Thoracic aorta (tissue), 2 donors: ENCODE measurements at regions not wholly inside any gene's neighbourhood (a gene's known extent, or its start where the extent isn't known, plus 50 kb on each side); places are given as distances from the start of the nearest gene placed in this dataset.

Experiments used
- ATAC-seq: fragments of 150-250 bp; one replicate; pipeline ENCODE4 v1.8.0; 2017; ENCODE audit warnings: low read depth; ENCODE audit not compliant: insufficient number of reproducible peaks, low FRiP score
- DNase-seq: peaks from one replicate; pipeline ENCODE4 v3.0.0-alpha.2; 2020; ENCODE audit warnings: low spot score
- H3K27ac ChIP-seq, 2 donors: fragments of 200-600 bp; sonication (generic); 1 replicate in 1 of 2; 2 replicates in 1 of 2; pipeline ENCODE4 v1.5.1; 2016; ENCODE audit warnings: mild to moderate bottlenecking in 2 of 2, moderate library complexity in 2 of 2
- H3K27me3 ChIP-seq: fragments of 200-600 bp; sonication (generic); replicated peaks from 2 replicates; pipeline ENCODE4 v1.6.0; 2016; ENCODE audit warnings: mild to moderate bottlenecking; ENCODE audit not compliant: insufficient read depth
- H3K36me3 ChIP-seq: fragments of 200-600 bp; sonication (generic); one replicate; pipeline ENCODE4 v1.5.1; 2016
- H3K4me1 ChIP-seq, 2 donors: fragments of 200-600 bp; sonication (generic); 1 replicate in 1 of 2; 2 replicates in 1 of 2; pipeline versions ENCODE4 v1.5.1 to v1.6.0; 2016; ENCODE audit warnings: low read depth in 2 of 2, mild to moderate bottlenecking in 1 of 2; ENCODE audit not compliant: control insufficient read depth in 1 of 2
- H3K4me3 ChIP-seq: fragments of 200-600 bp; sonication (generic); 2 replicates; pipeline ENCODE4 v1.5.1; 2016; ENCODE audit warnings: mild to moderate bottlenecking
- H3K9me3 ChIP-seq: fragments of 200-600 bp; sonication (generic); 2 replicates; pipeline ENCODE4 v1.5.1; 2016
- CTCF ChIP-seq: fragments of 200-600 bp; sonication (generic); IDR thresholded peaks from one replicate; pipeline ENCODE4 v1.5.1; 2019; ENCODE audit warnings: antibody characterized with exemption

DNA sequence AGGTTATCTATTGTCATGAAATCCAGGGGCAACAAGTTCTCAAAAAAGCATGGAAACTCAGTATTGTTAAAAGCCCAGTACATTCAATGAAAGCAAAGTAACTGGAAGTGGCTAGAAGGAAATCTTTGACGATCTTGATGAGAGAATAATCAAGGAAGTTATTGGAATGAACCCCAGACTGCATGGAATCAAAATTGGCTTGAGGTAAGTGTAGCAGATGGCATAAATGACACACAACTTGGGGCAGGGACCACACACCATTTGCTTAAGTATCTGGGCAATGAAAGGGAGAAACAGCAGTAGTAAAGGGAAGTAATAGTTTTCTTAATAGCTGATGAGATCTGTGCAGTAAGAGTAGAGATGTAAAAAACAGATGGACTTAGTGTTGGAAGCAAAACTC is 238.0 kb downstream of the HS3ST3A1 start:
- Histone ChIP-seq H3K27ac (no peak overlapping the region), H3K4me3 (no peak overlapping the region), H3K9me3 (no peaks in the 10 kb centered on the region), H3K36me3 (no peaks in the 10 kb centered on the region), H3K27me3 (no peaks in the 10 kb centered on the region), H3K4me1 (no peaks in the 10 kb centered on the region)
- ATAC-seq = no peak
- TF ChIP-seq CTCF = no peak
- no peak for DNase-seq

DNA sequence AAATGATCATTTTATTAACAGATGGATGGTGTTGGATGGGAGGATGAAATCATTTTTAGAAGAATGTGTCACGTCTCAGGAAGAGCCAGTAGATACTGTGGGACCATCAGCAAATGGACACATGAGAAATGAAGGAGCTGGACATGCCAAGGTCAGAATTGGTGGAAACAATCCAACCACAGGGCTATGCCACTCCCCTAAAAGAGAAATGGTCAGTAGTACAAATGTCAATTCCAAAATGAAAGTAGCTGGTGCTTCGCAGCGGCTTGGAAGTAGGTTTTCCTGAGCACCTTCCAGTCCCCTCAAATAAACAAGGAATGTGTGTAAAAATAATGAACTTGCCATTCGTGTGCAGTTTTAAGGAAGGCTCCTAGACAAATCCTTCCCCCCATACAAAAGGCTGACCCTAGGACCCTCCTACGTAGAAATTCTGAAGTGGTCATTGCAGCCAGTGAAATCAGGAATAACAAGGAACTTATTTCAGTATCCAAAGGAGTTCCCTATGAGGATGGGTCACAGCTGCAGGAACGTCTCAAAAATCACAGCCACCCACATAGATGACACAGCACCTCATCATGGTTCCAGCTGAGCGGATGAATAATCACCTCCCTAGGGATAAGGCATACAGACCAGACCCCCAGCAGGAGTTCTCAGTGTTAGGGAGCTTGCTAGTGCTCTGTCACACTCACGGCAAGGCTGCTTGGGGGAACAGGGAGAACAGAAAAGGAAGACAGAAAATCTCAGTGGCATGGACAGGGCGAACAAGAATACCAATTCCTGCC is 239.2 kb downstream of the HS3ST3A1 start:
- no peaks in the 10 kb centered on the region for H3K27me3 ChIP-seq
- H3K36me3 ChIP-seq = no peaks in the 10 kb centered on the region
- DNase-seq (no peak), ATAC-seq (no peak)
- H3K4me1 ChIP-seq = no peaks in the 10 kb centered on the region
- TF ChIP-seq CTCF = no peak
- H3K4me3 ChIP-seq = no peak overlapping the region
- no peaks in the 10 kb centered on the region for H3K9me3 ChIP-seq
- H3K27ac ChIP-seq = no peak overlapping the region

DNA sequence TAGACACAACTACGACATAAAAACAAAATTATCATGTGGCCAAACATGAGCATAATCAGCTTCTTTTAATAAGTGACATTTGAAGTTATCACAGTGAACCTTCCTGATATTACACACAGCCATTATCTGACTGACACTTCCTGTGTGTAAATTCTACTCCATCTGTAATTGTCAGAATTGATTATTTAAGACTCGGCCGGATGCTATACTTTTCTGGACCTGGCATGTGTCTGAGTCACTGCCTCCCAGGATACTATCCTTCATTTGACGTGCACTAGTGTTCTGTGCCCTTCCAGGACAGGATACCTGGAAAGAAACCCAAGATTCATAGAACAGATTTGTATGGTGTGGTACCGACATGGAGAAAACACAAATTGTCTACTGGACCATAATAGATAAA is 242.0 kb downstream of the HS3ST3A1 start:
- TF ChIP-seq CTCF = no peak
- no peaks in the 10 kb centered on the region for H3K9me3 ChIP-seq
- no peaks in the 10 kb centered on the region for H3K27me3 ChIP-seq
- no peak overlapping the region for H3K27ac ChIP-seq
- DNase-seq (no peak), ATAC-seq (no peak)
- H3K36me3 ChIP-seq = no peaks in the 10 kb centered on the region
- H3K4me1 ChIP-seq = no peaks in the 10 kb centered on the region
- H3K4me3 ChIP-seq = no peak overlapping the region

- no peak for DNase-seq
- no peak overlapping the region for H3K4me3 ChIP-seq
- H3K27me3 ChIP-seq = no peaks in the 10 kb centered on the region
- TF ChIP-seq CTCF = no peak
- no peaks in the 10 kb centered on the region for H3K4me1 ChIP-seq
- ATAC-seq = no peak
- no peaks in the 10 kb centered on the region for H3K36me3 ChIP-seq
- H3K27ac ChIP-seq = no peak overlapping the region
- no peaks in the 10 kb centered on the region for H3K9me3 ChIP-seq
These were observed 246.7 kb downstream of the HS3ST3A1 start for GRCh38 chr17:13355054-13355453.

DNA sequence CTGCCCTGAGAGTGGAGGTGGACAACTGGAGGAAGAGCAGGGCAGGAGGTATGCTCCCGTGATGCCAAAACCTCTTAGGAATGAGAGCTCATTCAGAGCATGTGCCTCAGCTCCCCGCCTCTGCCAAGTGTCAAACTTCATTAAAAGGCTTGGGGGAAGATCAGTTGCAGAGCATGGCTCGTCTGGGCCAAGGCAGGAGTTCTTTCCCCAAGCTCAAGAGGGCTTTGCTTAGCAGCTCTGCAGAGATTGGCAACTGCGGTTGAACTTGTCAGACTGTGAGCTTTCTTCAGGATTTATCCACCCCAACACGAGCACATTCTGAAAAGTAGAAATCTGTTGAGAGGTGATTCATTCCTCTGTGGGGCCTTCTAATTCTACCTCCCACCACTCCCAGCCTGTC is 248.1 kb downstream of the HS3ST3A1 start:
- no peaks in the 10 kb centered on the region for H3K9me3 ChIP-seq
- ATAC-seq (no peak), DNase-seq (no peak)
- H3K27me3 ChIP-seq = no peaks in the 10 kb centered on the region
- H3K4me1 ChIP-seq = no peaks in the 10 kb centered on the region
- H3K4me3 ChIP-seq = no peak overlapping the region
- H3K36me3 ChIP-seq = no peaks in the 10 kb centered on the region
- H3K27ac ChIP-seq = no peak overlapping the region
- no peak for TF ChIP-seq CTCF
